ENCODE measurements at regions not wholly inside any gene's neighbourhood (a gene's known extent, or its start where the extent isn't known, plus 50 kb on each side); places are given as distances from the start of the nearest gene placed in this dataset.
A peak's percentile ranks its signal among the peaks of the same experiment; 100 is the strongest.
"Not testable (repeated sequence)": the region's sequence is repeated elsewhere in the genome, so short reads cannot be mapped to it uniquely, and the experiment has no call there.

DNA sequence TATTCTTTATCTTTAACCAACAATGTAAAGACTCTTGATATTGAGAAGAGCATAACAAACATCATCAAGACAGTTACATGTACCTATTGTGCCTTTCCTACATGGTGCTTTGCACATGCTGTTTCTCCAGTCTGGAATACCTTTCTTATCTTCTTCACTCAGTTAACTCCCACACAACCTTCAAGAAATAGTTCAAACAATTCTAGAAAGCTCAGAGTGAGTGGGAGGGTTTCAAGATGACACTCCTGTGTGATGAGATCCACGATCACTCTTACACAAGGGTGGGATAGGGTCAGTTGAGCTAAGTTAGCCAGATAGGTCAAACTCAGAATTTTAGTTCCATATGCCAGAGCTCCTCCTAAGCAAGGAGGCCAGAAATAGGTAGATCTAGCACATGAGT, 915.5 kb downstream of the NR2F1-AS1 start:
- no peak for DNase-seq

- DNase-seq: no peak
Observed at GRCh38 chr5:92662741-92663140, 918.3 kb downstream of the NR2F1-AS1 start.

GRCh38 chr5:92659246-92659645, 921.8 kb downstream of the NR2F1-AS1 start:
- no peak for DNase-seq

DNA sequence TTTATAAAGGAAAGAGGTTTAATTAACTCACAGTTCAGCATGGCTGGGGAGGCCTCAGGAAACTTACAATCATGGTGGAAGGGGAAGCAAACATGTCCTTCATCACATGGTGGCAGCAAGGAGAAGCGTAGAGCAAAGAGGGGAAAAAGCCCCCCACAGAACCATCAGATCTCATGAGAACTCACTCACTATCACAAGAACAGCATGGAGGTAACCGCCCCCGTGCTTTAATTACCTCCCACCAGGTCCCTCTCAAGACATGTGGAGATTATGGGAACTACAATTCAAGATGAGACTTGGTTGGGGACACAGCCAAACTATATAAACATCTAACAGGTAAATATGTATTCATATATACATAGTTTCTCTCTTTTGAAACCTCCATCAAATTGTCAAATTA, 926.4 kb downstream of the NR2F1-AS1 start:
- DNase-seq: not testable (repeated sequence)

GRCh38 chr5:92653730-92654461, 927.1 kb downstream of the NR2F1-AS1 start:
- no peak for DNase-seq

- no peak for DNase-seq
Observed at GRCh38 chr5:92652756-92653155, 928.3 kb downstream of the NR2F1-AS1 start.

GRCh38 chr5:92644266-92644886, 936.6 kb downstream of the NR2F1-AS1 start:
- DNase-seq: no peak

GRCh38 chr5:92641031-92641962, 939.7 kb downstream of the NR2F1-AS1 start:
- DNase-seq: peak; percentile 90

DNA sequence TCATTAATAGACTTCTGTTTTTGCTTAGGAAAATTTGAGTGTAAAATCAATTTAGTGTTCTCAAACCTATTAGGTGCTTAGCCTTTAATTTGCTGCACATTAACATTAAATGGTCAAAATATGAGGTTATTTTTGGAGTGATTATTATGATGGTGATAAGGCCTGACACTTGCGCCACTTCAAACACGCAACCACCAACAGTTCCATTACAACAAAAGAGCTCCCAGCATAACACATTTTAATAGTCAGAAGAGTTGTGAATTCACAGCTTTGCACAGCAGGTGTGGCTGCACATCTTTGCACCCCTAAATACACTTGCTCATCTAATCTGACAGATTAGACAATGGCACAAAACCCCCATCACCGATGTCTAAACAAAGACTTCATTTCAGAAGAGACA, 940.7 kb downstream of the NR2F1-AS1 start:
- DNase-seq: peak; percentile 39

DNA sequence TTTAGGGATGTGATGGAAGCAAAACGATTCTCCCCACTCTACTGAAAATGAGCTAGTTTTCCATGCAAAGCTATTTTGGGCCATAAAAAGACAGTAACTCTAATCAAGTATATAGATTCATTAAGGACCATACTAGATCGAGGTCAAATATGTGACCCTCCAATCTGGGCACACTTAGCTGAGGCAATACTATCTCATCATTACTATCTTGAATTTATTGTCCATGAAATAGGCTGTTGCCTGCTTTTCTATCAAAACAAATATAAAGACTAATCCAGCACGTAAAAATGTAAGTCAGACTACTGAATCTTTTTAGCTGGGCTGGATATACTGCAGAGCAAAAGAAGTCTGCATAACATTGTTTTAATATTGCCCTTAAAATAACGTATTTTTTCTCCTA, 943.1 kb downstream of the NR2F1-AS1 start:
- DNase-seq: peak; percentile 45

DNA sequence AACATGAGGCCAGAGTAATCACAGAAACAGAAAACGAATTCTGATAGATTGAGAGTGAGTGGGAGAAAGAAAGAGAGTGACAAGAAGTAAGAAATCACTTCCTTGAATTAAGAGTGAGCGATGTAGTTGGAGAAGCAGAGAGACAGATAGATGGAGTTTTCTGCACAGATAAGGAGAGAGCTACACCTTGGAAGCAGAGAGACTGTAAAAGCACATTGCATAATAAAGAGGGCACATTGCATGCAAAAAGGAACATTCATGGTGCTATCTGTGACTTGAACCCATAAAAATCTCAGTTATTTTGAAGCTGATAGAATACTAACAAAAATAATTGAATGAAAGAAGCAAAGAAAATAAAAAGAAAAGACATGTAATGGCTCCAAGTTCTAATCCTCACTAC, 943.8 kb downstream of the NR2F1-AS1 start:
- peak; percentile 41 for DNase-seq

- DNase-seq: peak; percentile 95
Observed at GRCh38 chr5:92635001-92635461, 946.0 kb downstream of the NR2F1-AS1 start.

DNA sequence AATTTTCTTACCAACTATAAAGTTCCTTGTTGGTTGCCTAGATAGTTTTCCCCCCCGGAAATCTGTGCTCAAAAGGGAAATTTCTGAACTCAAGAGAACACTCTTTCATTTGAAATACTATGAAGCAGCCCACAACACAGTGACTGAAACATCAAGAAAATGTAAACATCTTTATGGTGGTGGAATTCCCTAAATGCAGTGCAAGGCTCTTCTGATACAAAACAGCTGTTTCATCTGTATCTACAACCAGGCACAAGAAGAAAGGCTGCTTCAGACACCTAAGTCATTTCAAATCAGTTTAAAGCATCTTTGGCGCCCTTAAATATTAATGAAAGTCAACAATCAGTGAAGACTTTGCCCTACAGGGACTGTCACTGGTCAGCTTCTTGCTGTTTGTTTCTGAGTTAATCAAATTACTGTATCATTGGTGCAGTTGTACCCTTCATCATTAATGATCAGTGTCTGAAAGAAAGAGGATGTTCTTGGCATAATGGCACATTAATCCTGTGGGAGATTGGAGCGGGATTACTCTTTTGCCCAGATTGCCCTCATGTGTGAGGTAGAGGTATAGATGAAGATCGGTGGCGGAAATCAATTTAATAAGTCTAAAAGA, 947.0 kb downstream of the NR2F1-AS1 start:
- no peak for DNase-seq

DNA sequence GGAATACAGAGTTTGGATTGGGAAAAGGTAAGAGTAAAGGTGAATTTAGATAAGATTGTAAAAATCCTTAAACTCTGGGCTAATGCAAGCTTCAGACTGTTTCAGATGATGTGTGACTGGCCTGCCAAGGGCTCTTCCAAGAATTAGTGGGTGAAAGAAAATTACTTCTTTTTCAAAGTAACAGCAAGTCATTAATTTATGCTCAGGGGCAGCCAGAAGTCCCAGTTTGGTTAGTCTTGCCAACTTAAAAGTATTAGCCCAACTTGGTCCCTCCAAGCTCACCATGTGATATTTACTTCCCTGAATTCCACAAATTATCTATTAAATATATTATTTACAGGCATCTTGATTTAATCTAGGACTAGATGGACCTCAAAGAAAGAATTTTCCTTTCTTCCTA, 947.8 kb downstream of the NR2F1-AS1 start:
- no peak for DNase-seq

DNA sequence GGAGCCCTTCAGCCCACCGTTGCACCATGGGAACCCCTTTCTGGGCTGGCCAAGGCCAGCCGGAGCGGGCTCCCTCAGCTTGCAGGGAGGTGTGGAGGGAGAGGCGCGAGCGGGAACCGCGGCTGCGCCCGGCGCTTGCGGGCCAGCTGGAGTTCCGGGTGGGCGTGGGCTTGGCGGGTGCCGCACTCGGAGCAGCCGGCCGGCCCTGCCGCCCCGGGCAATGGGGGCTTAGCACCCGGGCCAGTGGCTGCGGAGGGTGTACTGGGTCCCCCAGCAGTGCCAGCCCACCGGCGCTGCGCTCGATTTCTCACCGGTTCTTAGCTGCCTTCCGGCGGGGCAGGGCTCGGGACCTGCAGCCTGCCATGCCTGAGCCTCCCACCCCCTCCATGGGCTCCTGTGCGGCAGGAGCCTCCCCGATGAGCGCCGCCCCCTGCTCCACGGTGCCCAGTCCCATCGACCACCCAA, 949.8 kb downstream of the NR2F1-AS1 start:
- DNase-seq: not testable (repeated sequence)

GRCh38 chr5:92629574-92629973, 951.4 kb downstream of the NR2F1-AS1 start:
- DNase-seq: no peak

DNA sequence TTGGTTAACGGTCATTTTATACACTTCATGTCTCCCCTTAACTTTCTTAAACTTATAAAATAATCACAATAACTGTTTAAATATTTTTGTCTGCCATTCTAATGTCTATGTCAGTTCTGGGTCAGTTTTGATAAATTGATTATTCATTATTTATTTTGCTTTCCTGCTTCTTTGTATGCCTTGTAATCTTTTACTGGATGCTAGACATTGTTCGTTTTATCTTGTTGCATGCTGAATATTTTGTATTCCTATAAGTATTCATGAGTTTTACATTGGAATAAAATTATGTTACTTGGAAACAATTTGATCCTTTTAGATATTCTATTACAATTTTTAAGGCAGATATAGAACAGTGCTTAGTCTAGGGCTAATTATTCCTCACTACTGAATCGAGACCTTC, 952.0 kb downstream of the NR2F1-AS1 start:
- no peak for DNase-seq

GRCh38 chr5:92627186-92627585, 953.8 kb downstream of the NR2F1-AS1 start:
- no peak for DNase-seq

DNA sequence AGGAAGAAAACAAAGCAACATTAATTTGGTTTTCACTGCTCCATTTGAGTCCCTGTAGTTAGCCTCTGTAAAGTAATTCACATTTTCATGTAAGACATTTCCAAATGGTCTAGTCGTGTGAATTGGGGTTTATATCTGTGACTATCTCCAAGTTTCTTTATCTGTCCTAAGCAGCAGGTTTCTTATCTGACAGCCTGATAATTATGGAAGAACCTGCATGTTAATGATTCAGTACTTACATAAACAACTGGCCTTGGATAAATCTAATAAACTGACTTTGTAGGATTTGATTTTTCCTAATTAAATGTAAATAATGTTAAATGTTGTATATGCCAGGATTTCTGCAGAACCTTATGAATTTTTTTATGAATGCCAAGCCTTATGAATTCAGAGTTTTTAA, 964.9 kb downstream of the NR2F1-AS1 start:
- DNase-seq: no peak

GRCh38 chr5:92613546-92613945, 967.5 kb downstream of the NR2F1-AS1 start:
- no peak for DNase-seq

GRCh38 chr5:92610435-92610834, 970.6 kb downstream of the NR2F1-AS1 start:
- not testable (repeated sequence) for DNase-seq

GRCh38 chr5:92605591-92605990, 975.4 kb downstream of the NR2F1-AS1 start:
- no peak for DNase-seq

All from NCI-H1092 treated with DMSO at 0.1 percent for 48 hours (cell line).